Memory B cell (primary cell): ENCODE measurements at regions not wholly inside any gene's neighbourhood (a gene's known extent, or its start where the extent isn't known, plus 50 kb on each side); places are given as distances from the start of the nearest gene placed in this dataset.

Source experiments
- ATAC-seq: fragments of 150-1000 bp; cut with Tn5 transposase; 2 replicates; pipeline ENCODE4 v1.10.0; 2021; ENCODE audit warnings: low read depth, mild to moderate bottlenecking, moderate library complexity
- DNase-seq, 2 donors: peaks; one replicate each; pipeline ENCODE4 v3.0.0; 2022; ENCODE audit warnings: low spot score in 2 of 2
- H3K27ac Mint-ChIP-seq: one replicate; pipeline ENCODE4 v1.8.0; 2022; ENCODE audit warnings: mild to moderate bottlenecking, moderate library complexity, mixed read lengths
- H3K27me3 Mint-ChIP-seq: one replicate; pipeline ENCODE4 v1.8.0; 2022; ENCODE audit warnings: mixed read lengths
- H3K36me3 Mint-ChIP-seq: one replicate; pipeline ENCODE4 v1.8.0; 2022; ENCODE audit warnings: mild to moderate bottlenecking, mixed read lengths
- H3K4me1 Mint-ChIP-seq: one replicate; pipeline ENCODE4 v1.8.0; 2022; ENCODE audit warnings: mixed read lengths
- H3K4me3 Mint-ChIP-seq: one replicate; pipeline ENCODE4 v1.8.0; 2022; ENCODE audit warnings: mild to moderate bottlenecking, moderate library complexity, mixed read lengths
- H3K9me3 Mint-ChIP-seq: one replicate; pipeline ENCODE4 v1.8.0; 2022; ENCODE audit warnings: mixed read lengths

DNA sequence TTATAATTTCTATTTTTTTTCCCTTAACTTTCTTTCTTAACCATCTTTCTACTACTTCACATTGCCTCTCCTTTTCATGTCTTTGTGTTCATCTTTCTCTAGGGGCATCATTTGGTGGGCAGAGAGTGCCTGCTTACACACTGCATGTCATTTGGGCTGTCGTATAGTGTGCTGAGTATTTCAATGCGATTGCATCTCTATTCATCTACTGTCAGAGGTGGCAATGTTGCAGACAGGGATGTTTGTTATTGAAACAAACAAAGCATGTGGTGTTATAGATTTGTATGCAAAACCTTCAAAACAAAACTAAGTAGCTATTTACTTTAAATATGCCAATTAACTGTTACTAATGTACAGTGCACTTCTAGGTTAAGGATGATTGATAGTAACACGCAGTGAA, 141.1 kb upstream of the MEF2C start:
- H3K4me3 Mint-ChIP-seq = no peak overlapping the region
- H3K36me3 Mint-ChIP-seq = peaks cover 11% of the 10 kb centered on the region
- H3K9me3 Mint-ChIP-seq = peaks cover 2% of the 10 kb centered on the region
- H3K4me1 Mint-ChIP-seq = no peaks in the 10 kb centered on the region
- DNase-seq (no peak), ATAC-seq (no peak)
- no peaks in the 10 kb centered on the region for H3K27me3 Mint-ChIP-seq
- H3K27ac Mint-ChIP-seq = no peak overlapping the region

- H3K4me3 Mint-ChIP-seq = no peak overlapping the region
- DNase-seq (no peak), ATAC-seq (no peak)
- H3K27me3 Mint-ChIP-seq = no peaks in the 10 kb centered on the region
- H3K36me3 Mint-ChIP-seq = peaks cover 6% of the 10 kb centered on the region
- no peaks in the 10 kb centered on the region for H3K4me1 Mint-ChIP-seq
- H3K27ac Mint-ChIP-seq = no peak overlapping the region
- no peaks in the 10 kb centered on the region for H3K9me3 Mint-ChIP-seq
Observed at GRCh38 chr5:89020926-89021610, 138.1 kb upstream of the MEF2C start.

DNA sequence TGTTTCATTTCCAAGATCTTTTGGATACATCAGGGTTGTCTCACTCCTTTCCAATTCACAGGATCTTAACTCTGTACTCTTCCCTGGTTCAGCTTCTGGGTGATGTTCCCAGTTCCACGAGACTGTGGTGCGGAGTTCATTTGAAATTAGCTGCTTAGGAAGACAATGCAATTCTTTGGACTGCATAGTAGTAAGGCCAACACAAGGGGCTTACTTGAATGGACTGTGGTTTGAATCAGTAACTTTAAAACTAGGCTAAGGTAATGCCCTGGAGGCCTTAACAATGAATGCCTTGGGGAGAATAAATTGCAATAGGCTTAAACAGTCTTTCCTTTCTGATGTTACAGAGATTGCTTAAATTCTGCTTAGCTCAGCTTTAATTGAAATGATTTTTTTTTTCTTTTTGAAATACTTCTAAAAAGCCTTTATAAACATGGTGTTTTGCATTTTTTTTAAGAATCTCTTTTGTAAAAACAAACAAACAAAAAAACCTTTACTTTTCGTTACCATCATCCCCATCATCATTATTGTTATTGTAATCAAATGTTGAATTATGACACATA, 133.8 kb upstream of the MEF2C start:
- no peak for ATAC-seq
- Mint-ChIP-seq H3K9me3 (no peaks in the 10 kb centered on the region), H3K4me1 (no peaks in the 10 kb centered on the region), H3K4me3 (no peak overlapping the region), H3K27ac (no peak overlapping the region), H3K36me3 (no peaks in the 10 kb centered on the region), H3K27me3 (no peaks in the 10 kb centered on the region)
- no peak for DNase-seq

GRCh38 chr5:89015409-89015808, 132.4 kb upstream of the MEF2C start:
- H3K4me1 Mint-ChIP-seq = no peaks in the 10 kb centered on the region
- no peaks in the 10 kb centered on the region for H3K9me3 Mint-ChIP-seq

GRCh38 chr5:89011778-89012711, 129.1 kb upstream of the MEF2C start:
- DNase-seq (no peak), ATAC-seq (no peak)
- no peaks in the 10 kb centered on the region for H3K27me3 Mint-ChIP-seq
- H3K4me3 Mint-ChIP-seq = no peak overlapping the region
- no peak overlapping the region for H3K27ac Mint-ChIP-seq
- H3K4me1 Mint-ChIP-seq = no peaks in the 10 kb centered on the region
- no peaks in the 10 kb centered on the region for H3K9me3 Mint-ChIP-seq
- H3K36me3 Mint-ChIP-seq = no peaks in the 10 kb centered on the region

More at GRCh38 chr5:89015409-89015808, 132.4 kb upstream of the MEF2C start:
- ATAC-seq (no peak), DNase-seq (no peak)
- no peak overlapping the region for H3K27ac Mint-ChIP-seq
- no peak overlapping the region for H3K4me3 Mint-ChIP-seq
- H3K27me3 Mint-ChIP-seq = no peaks in the 10 kb centered on the region
- no peaks in the 10 kb centered on the region for H3K36me3 Mint-ChIP-seq

DNA sequence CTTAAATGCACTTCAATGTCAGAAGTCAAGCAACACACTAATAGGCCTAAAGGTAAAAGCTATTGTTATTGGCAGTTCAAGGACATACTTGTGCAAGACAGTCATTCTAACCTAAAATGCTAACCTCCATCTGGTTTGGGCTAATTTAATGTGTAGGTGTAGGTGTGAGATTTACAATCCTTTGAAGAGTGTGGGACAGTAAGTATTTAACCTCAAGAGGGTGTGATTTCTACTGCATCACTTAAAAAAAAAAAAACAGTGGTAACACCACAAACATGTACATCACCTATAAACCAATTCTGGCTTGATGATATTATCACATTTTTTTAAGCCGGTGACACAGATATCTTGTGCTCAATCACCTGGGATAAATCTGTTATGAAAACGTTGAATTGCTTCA, 127.5 kb upstream of the MEF2C start:
- Mint-ChIP-seq H3K27ac (no peak overlapping the region), H3K27me3 (no peaks in the 10 kb centered on the region), H3K9me3 (no peaks in the 10 kb centered on the region), H3K4me1 (no peaks in the 10 kb centered on the region), H3K4me3 (no peak overlapping the region), H3K36me3 (peaks cover 2% of the 10 kb centered on the region)
- ATAC-seq (no peak), DNase-seq (no peak)

- H3K4me3 Mint-ChIP-seq = no peak overlapping the region
- peaks cover 2% of the 10 kb centered on the region for H3K36me3 Mint-ChIP-seq
- ATAC-seq = no peak
- no peaks in the 10 kb centered on the region for H3K27me3 Mint-ChIP-seq
- no peak overlapping the region for H3K27ac Mint-ChIP-seq
- DNase-seq = no peak
- no peaks in the 10 kb centered on the region for H3K9me3 Mint-ChIP-seq
- H3K4me1 Mint-ChIP-seq = no peaks in the 10 kb centered on the region
Observed at GRCh38 chr5:89008291-89008690, 125.3 kb upstream of the MEF2C start.

GRCh38 chr5:89005990-89006389, 123.0 kb upstream of the MEF2C start:
- ATAC-seq (no peak), DNase-seq (no peak)
- H3K27ac Mint-ChIP-seq = no peak overlapping the region
- peaks cover 4% of the 10 kb centered on the region for H3K36me3 Mint-ChIP-seq
- H3K9me3 Mint-ChIP-seq = no peaks in the 10 kb centered on the region
- no peaks in the 10 kb centered on the region for H3K4me1 Mint-ChIP-seq
- H3K4me3 Mint-ChIP-seq = no peak overlapping the region
- H3K27me3 Mint-ChIP-seq = no peaks in the 10 kb centered on the region

GRCh38 chr5:89004379-89004778, 121.4 kb upstream of the MEF2C start:
- no peak for ATAC-seq
- Mint-ChIP-seq H3K4me1 (no peaks in the 10 kb centered on the region), H3K36me3 (peaks cover 4% of the 10 kb centered on the region), H3K9me3 (no peaks in the 10 kb centered on the region), H3K4me3 (no peak overlapping the region), H3K27me3 (no peaks in the 10 kb centered on the region), H3K27ac (no peak overlapping the region)
- DNase-seq = no peak

DNA sequence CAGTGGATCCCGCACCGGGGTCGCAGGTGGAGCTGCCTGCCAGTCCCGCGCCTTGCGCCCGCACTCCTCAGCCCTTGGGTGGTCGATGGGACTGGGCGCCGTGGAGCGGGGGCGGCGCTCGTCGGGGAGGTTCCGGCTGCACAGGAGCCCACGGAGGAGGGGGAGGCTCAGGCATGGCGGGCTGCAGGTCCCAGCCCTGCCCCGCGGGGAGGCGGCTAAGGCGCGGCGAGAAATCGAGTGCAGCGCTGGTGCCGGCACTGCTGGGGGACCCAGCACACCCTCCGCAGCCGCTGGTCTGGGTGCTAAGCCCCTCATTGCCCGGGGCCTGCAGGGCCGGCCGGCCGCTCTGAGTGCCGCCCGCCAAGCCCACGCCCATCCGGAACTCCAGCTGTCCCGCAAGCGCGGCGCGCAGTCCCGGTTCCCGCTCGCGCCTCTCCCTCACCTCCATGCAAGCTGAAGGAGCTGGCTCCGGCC, 120.6 kb upstream of the MEF2C start:
- Mint-ChIP-seq H3K36me3 (peaks cover 4% of the 10 kb centered on the region), H3K9me3 (no peaks in the 10 kb centered on the region), H3K27ac (no peak overlapping the region), H3K4me1 (no peaks in the 10 kb centered on the region), H3K4me3 (no peak overlapping the region), H3K27me3 (no peaks in the 10 kb centered on the region)
- ATAC-seq (no peak), DNase-seq (no peak)

- no peaks in the 10 kb centered on the region for H3K27me3 Mint-ChIP-seq
- no peak for ATAC-seq
Observed at GRCh38 chr5:88999853-89000252, 116.9 kb upstream of the MEF2C start.

GRCh38 chr5:88997937-88998336, 115.0 kb upstream of the MEF2C start:
- H3K9me3 Mint-ChIP-seq = no peaks in the 10 kb centered on the region
- no peaks in the 10 kb centered on the region for H3K27me3 Mint-ChIP-seq
- ATAC-seq (no peak), DNase-seq (no peak)
- H3K4me1 Mint-ChIP-seq = no peaks in the 10 kb centered on the region
- H3K36me3 Mint-ChIP-seq = peaks cover 6% of the 10 kb centered on the region
- no peak overlapping the region for H3K27ac Mint-ChIP-seq
- H3K4me3 Mint-ChIP-seq = no peak overlapping the region

More at GRCh38 chr5:88999853-89000252, 116.9 kb upstream of the MEF2C start:
- DNase-seq = no peak
- Mint-ChIP-seq H3K36me3 (peaks cover 4% of the 10 kb centered on the region), H3K9me3 (no peaks in the 10 kb centered on the region), H3K4me1 (no peaks in the 10 kb centered on the region), H3K4me3 (no peak overlapping the region), H3K27ac (no peak overlapping the region)

DNA sequence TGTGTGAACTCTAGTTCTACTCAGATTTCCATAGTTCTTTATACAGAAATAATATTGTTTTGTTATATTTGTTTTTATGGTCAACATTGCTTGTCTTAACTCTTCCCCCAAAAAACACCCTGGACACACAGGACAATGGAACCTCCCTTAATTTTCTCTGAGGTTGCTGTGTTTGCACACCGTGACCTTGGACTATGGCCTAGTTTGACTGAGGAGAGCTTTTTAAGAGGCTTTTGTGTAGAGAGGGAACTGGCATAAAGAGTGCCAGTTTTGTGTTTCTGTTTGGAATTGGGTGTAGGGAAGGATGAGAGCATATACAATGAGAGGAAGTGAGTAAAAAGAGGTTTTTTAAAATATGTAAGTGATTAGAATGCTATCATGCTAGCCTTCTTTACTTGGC, 101.1 kb upstream of the MEF2C start:
- DNase-seq = no peak
- H3K9me3 Mint-ChIP-seq = peaks cover 4% of the 10 kb centered on the region
- peaks cover 13% of the 10 kb centered on the region for H3K36me3 Mint-ChIP-seq
- ATAC-seq = no peak
- H3K4me1 Mint-ChIP-seq = peaks cover 19% of the 10 kb centered on the region
- no peak overlapping the region for H3K4me3 Mint-ChIP-seq
- H3K27me3 Mint-ChIP-seq = no peaks in the 10 kb centered on the region
- H3K27ac Mint-ChIP-seq = peak overlapping the region; percentile 2

GRCh38 chr5:88979726-88980125, 96.7 kb upstream of the MEF2C start:
- DNase-seq (no peak), ATAC-seq (no peak)
- peaks cover 4% of the 10 kb centered on the region for H3K36me3 Mint-ChIP-seq
- H3K27ac Mint-ChIP-seq = peak overlapping the region; percentile 33
- no peaks in the 10 kb centered on the region for H3K9me3 Mint-ChIP-seq
- H3K4me1 Mint-ChIP-seq = peaks cover 20% of the 10 kb centered on the region
- H3K4me3 Mint-ChIP-seq = no peak overlapping the region
- H3K27me3 Mint-ChIP-seq = no peaks in the 10 kb centered on the region
